ENCODE measurements at regions not wholly inside any gene's neighbourhood (a gene's known extent, or its start where the extent isn't known, plus 50 kb on each side); places are given as distances from the start of the nearest gene placed in this dataset.

DNA sequence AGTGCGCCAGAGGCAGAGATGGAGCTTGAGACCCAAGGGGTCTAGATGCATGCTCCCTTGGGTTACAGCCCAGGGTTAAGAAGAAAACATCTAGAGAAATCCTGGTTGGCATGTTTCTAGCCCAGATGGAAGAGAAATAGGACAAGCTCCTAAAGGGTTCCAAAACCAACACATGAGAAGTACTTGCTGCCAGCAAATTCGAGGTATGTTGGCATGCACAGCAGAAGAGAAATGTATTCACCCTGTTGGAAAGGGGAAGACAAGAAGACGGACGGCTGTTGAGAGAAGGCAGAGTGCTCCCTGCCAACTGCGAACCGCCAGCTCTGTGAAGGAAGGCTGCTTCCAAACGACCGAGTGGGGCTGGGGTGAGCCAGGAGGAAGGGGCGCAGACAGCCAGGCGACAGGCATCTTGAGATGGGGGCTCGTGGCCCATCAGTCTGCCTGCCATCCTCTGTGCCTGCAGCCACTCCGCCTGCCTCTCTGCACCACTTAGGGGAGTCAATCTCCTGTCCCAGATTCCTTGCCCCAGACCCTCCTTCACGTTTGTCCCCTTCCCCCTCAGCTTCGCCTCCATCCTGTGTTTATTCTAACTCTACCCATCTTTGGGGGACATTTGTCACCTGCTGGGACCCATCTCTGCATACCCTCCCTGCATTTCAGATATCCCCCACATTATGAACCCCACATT, 249.2 kb downstream of the CDC5L start:
- H3K36me3 ChIP-seq, result no peaks in the 10 kb centered on the region
- DNase-seq, result no peak
- no peaks in the 10 kb centered on the region for H3K4me1 ChIP-seq
- intact Hi-C loops (cut with DNase I; ENCODE audit: low total_unique reads), result no loop called here
- WGBS, 5 donors, result 80 to 85% (median 83%) methylated on average over 14 of the region's 14 CpGs
- H3K4me3 ChIP-seq, result no peak overlapping the region
- H3K27me3 ChIP-seq (replicated peaks in 1 of 7), result peaks cover 0 to 43% (median 4%) of the 10 kb centered on the region in 7 donors
- TF ChIP-seq, protein P1, sequence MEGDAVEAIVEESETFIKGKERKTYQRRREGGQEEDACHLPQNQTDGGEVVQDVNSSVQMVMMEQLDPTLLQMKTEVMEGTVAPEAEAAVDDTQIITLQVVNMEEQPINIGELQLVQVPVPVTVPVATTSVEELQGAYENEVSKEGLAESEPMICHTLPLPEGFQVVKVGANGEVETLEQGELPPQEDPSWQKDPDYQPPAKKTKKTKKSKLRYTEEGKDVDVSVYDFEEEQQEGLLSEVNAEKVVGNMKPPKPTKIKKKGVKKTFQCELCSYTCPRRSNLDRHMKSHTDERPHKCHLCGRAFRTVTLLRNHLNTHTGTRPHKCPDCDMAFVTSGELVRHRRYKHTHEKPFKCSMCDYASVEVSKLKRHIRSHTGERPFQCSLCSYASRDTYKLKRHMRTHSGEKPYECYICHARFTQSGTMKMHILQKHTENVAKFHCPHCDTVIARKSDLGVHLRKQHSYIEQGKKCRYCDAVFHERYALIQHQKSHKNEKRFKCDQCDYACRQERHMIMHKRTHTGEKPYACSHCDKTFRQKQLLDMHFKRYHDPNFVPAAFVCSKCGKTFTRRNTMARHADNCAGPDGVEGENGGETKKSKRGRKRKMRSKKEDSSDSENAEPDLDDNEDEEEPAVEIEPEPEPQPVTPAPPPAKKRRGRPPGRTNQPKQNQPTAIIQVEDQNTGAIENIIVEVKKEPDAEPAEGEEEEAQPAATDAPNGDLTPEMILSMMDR (IDR thresholded peaks at IDR 0.05 in 8 of 11, conservative IDR thresholded peaks at IDR 0.05 in 3 of 11), result no peak
- TF ChIP-seq POLR2AphosphoS5 (IDR thresholded peaks at IDR 0.05), result no peak
- no peak for TF ChIP-seq POLR2A (IDR thresholded peaks at IDR 0.05)
- H3K9me3 ChIP-seq, result peaks cover 0 to 9% (median 0%) of the 10 kb centered on the region in 8 donors
- no peak overlapping the region for H3K27ac ChIP-seq

DNA sequence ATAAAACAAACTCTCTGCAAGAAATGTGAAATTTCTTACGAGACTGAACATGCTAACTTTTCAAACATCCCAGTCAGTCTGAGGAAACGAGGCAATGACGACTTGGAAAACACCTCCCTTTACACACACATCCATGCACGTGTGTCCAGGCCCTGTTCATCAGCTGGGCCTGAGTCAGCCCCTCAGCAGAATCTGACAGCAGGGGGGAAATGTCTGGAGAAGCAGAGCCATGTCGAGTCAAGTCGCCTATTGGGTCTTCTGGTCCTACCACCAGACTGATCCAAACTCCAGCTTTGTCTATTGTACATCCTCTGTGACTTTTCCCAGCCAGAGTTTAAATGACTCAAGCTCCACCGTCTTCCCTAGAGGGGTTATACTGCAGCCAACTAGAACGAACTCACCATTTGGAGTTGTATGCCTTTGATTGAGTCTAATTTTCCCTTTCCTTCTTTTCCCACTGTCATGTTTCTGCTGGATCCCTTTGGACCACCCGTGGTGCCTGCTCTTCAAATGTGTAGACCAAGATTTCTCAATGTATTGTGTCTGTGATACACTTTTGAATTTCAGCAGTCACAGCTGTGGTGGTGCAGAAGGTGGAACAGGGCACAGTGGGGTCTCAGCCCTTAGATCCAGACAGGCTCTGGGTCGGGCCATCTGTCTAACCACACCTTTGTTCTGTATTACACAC, 254.0 kb downstream of the CDC5L start:
- TF ChIP-seq, protein P1 (IDR thresholded peaks at IDR 0.05 in 8 of 11, conservative IDR thresholded peaks at IDR 0.05 in 3 of 11), result no peak
- TF ChIP-seq POLR2A (IDR thresholded peaks at IDR 0.05), result no peak
- TF ChIP-seq POLR2AphosphoS5 (IDR thresholded peaks at IDR 0.05), result no peak
- H3K4me1 ChIP-seq, result no peaks in the 10 kb centered on the region
- H3K4me3 ChIP-seq, result no peak overlapping the region
- peaks cover 0 to 9% (median 0%) of the 10 kb centered on the region in 8 donors for H3K9me3 ChIP-seq
- H3K27ac ChIP-seq, result no peak overlapping the region
- H3K36me3 ChIP-seq, result no peaks in the 10 kb centered on the region
- no peak for DNase-seq
- intact Hi-C loops (cut with DNase I; ENCODE audit: low total_unique reads), result no loop called here
- 81 to 85% (median 84%) methylated on average over 10 of the region's 10 CpGs for WGBS, 5 donors
- peaks cover 0 to 12% (median 0%) of the 10 kb centered on the region in 7 donors for H3K27me3 ChIP-seq (replicated peaks in 1 of 7)

DNA sequence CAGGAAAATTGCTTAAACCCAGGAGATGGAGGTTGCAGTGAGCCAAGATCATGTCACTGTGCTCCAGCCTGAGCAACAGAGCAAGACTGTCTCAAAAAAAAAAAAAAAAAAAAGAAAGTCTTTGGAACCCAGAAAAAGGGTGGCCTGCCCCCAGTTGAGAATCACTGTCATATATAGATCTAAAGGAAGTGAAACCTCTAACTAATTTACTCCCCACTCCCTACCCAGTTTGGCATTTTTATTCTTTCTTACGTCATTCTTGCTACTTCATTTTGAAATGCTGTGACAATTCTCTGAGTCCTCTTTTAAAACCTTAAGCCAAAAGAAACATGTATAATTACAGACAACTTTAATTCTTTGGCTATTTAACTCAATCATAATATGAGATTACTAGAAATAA, 254.8 kb downstream of the CDC5L start:
- Histone ChIP-seq H3K27me3 (replicated peaks in 1 of 7) (peaks cover 0 to 6% (median 0%) of the 10 kb centered on the region in 7 donors), H3K4me1 (no peaks in the 10 kb centered on the region), H3K9me3 (peaks cover 0 to 7% (median 0%) of the 10 kb centered on the region in 8 donors), H3K27ac (no peak overlapping the region), H3K4me3 (no peak overlapping the region), H3K36me3 (no peaks in the 10 kb centered on the region)
- intact Hi-C loops (cut with DNase I; ENCODE audit: low total_unique reads), result no loop called here
- TF ChIP-seq POLR2A (IDR thresholded peaks at IDR 0.05) (no peak), POLR2AphosphoS5 (IDR thresholded peaks at IDR 0.05) (no peak)
- TF ChIP-seq, protein P1 (IDR thresholded peaks at IDR 0.05 in 8 of 11, conservative IDR thresholded peaks at IDR 0.05 in 3 of 11), result no peak
- 59 to 71% (median 63%) methylated on average over 1 of the region's 1 CpG for WGBS, 5 donors
- no peak for DNase-seq

DNA sequence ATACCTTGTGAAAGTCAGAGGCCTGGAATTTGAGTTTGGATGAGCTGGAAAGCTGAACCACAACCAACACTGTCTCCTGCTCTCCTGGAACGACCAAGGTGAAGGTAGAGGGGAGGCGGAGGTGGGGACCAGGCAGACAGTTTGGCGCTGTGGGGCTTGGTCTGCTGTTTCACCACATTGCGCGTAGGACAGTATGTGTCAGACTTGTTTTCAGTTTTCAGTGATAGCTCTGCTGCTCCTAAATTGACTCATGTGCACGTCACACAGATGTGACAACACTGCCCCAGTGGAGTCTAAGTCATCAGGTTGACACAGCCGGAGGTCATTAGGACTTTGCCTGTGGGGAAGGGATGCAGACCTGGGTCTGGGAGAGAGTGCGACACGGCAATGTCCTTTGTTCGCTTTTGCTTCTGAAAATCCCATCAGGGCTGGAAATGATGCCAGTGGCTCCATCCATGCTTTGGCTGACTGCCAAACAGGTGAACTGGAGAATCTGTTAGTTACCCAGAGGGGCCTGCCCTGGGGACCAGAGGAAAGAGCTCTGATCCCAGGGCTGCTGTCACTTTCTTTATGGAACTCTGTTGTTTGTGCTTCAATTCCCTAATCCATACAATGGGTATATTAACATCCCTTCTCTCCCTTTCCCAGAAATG, 255.5 kb downstream of the CDC5L start:
- Histone ChIP-seq H3K4me1 (no peaks in the 10 kb centered on the region), H3K4me3 (no peak overlapping the region), H3K27me3 (replicated peaks in 1 of 7) (peaks cover 0 to 6% (median 0%) of the 10 kb centered on the region in 7 donors), H3K36me3 (no peaks in the 10 kb centered on the region), H3K27ac (no peak overlapping the region), H3K9me3 (peaks cover 0 to under 1% (median 0%) of the 10 kb centered on the region in 8 donors)
- TF ChIP-seq POLR2AphosphoS5 (IDR thresholded peaks at IDR 0.05) (no peak), POLR2A (IDR thresholded peaks at IDR 0.05) (no peak)
- TF ChIP-seq, protein P1 (IDR thresholded peaks at IDR 0.05 in 8 of 11, conservative IDR thresholded peaks at IDR 0.05 in 3 of 11), result no peak
- no peak for DNase-seq
- WGBS, 5 donors, result 73 to 94% (median 90%) methylated on average over 6 to 10 of the region's 10 CpGs
- intact Hi-C loops (cut with DNase I; ENCODE audit: low total_unique reads), result no loop called here
